Glutamatergic neuron (in vitro differentiated cells): ENCODE measurements at regions not wholly inside any gene's neighbourhood (a gene's known extent, or its start where the extent isn't known, plus 50 kb on each side); places are given as distances from the start of the nearest gene placed in this dataset.

Experiments used
- DNase-seq: peaks from one replicate; pipeline ENCODE4 v3.0.0; 2022
- H3K27ac Mint-ChIP-seq: one replicate; pipeline ENCODE4 v1.8.0; 2020; ENCODE audit warnings: mild to moderate bottlenecking, mixed read lengths, inconsistent platforms; ENCODE audit not compliant: unreplicated experiment
- H3K27me3 Mint-ChIP-seq: one replicate; pipeline ENCODE4 v1.8.0; 2020; ENCODE audit warnings: mild to moderate bottlenecking, moderate library complexity, mixed read lengths, inconsistent platforms; ENCODE audit not compliant: unreplicated experiment
- H3K36me3 Mint-ChIP-seq: one replicate; pipeline ENCODE4 v1.8.0; 2020; ENCODE audit warnings: mild to moderate bottlenecking, mixed read lengths, inconsistent platforms; ENCODE audit not compliant: unreplicated experiment
- H3K4me1 Mint-ChIP-seq: one replicate; pipeline ENCODE4 v1.8.0; 2020; ENCODE audit warnings: mild to moderate bottlenecking, low read depth, mixed read lengths, inconsistent platforms; ENCODE audit not compliant: unreplicated experiment
- H3K4me3 Mint-ChIP-seq: one replicate; pipeline ENCODE4 v1.8.0; 2020; ENCODE audit warnings: mild to moderate bottlenecking, mixed read lengths, inconsistent platforms; ENCODE audit not compliant: unreplicated experiment
- H3K9me3 Mint-ChIP-seq: one replicate; pipeline ENCODE4 v1.8.0; 2020; ENCODE audit warnings: mild to moderate bottlenecking, moderate library complexity, mixed read lengths, inconsistent platforms; ENCODE audit not compliant: unreplicated experiment
- CTCF ChIP-seq: fragments of 200-600 bp; sonication (generic); IDR thresholded peaks from one replicate; pipeline ENCODE4 v1.5.0; 2021; ENCODE audit not compliant: partially characterized antibody, unreplicated experiment

- Mint-ChIP-seq H3K4me1 (no peaks in the 10 kb centered on the region), H3K27me3 (no peaks in the 10 kb centered on the region), H3K9me3 (peaks cover 2% of the 10 kb centered on the region), H3K27ac (no peak overlapping the region), H3K36me3 (no peaks in the 10 kb centered on the region), H3K4me3 (no peak overlapping the region)
- no peak for TF ChIP-seq CTCF
- DNase-seq: no peak
Measured at GRCh38 chr2:183521911-183522310, 397.7 kb downstream of the NUP35 start.

DNA sequence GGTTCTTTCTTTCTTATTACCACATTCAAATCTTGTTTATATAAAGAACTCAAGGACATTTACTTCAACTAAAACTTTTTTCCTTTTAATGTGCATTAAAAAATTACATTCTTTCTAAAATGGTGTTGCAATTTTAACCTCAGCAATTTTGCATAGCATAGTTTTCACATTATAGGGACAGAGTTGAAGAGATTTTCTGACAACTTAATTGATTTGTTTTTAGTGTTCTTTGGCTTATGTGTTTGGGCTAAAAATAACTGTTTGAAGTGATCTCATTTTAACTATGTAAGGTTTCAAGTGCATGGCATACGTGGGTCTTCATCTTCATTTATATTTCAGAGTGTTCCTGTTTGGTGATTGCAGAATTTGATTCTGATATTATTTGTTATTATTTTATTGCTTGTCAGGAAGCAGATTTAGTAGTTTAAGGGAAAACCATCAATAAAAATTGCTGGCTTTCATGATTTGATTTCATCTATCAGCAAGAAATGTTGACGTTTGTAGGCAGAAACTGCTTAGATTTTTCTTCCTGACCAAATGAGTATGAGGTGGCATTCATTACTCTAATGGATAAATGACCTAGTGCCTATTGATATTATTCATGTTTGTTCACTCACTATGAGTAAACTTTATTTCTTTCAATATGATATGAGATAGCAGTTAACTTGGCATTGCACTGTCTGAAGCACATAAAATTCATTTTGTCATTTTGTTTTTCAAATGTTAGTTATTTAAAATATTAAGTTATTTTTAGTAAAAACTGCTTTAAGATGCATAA is 398.4 kb downstream of the NUP35 start:
- peaks cover 2% of the 10 kb centered on the region for H3K9me3 Mint-ChIP-seq
- H3K36me3 Mint-ChIP-seq: no peaks in the 10 kb centered on the region
- no peaks in the 10 kb centered on the region for H3K27me3 Mint-ChIP-seq
- peaks cover 4% of the 10 kb centered on the region for H3K4me1 Mint-ChIP-seq
- no peak overlapping the region for H3K27ac Mint-ChIP-seq
- no peak for TF ChIP-seq CTCF
- no peak overlapping the region for H3K4me3 Mint-ChIP-seq
- DNase-seq: no peak

DNA sequence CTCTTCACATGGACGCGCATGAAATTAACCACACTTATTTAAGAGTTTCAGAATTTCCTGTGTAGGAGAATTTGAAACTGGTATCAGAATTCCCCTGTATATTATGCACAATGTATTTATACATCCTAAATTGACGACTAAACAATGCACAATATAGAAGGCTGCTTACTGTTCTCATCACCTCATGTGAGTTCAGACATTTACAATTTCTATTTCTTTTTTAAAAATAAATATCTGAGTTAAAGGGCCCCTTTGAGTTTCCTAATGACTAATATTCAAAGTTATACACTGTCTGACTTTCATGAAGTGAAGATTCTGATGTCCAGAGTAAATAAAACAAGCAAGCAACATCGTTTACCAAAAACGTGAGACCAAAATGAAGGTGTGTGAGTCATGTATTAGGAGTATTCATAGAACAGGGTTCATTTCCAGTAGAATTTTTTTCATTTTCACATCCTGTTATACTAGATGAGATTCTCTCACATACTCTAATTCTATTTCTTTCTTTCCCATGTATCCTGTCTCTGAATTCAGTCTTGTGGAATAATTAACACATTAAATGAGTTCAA is 406.2 kb downstream of the NUP35 start:
- Mint-ChIP-seq H3K9me3 (no peaks in the 10 kb centered on the region), H3K4me1 (peaks cover 11% of the 10 kb centered on the region), H3K27me3 (no peaks in the 10 kb centered on the region), H3K27ac (no peak overlapping the region), H3K36me3 (no peaks in the 10 kb centered on the region), H3K4me3 (no peak overlapping the region)
- TF ChIP-seq CTCF: no peak
- no peak for DNase-seq

- no peak for TF ChIP-seq CTCF
- DNase-seq: no peak
- H3K9me3 Mint-ChIP-seq: no peaks in the 10 kb centered on the region
- no peaks in the 10 kb centered on the region for H3K36me3 Mint-ChIP-seq
- H3K4me1 Mint-ChIP-seq: peaks cover 9% of the 10 kb centered on the region
- no peaks in the 10 kb centered on the region for H3K27me3 Mint-ChIP-seq
- no peak overlapping the region for H3K4me3 Mint-ChIP-seq
- no peak overlapping the region for H3K27ac Mint-ChIP-seq
Measured at GRCh38 chr2:183532514-183532913, 408.3 kb downstream of the NUP35 start.

DNA sequence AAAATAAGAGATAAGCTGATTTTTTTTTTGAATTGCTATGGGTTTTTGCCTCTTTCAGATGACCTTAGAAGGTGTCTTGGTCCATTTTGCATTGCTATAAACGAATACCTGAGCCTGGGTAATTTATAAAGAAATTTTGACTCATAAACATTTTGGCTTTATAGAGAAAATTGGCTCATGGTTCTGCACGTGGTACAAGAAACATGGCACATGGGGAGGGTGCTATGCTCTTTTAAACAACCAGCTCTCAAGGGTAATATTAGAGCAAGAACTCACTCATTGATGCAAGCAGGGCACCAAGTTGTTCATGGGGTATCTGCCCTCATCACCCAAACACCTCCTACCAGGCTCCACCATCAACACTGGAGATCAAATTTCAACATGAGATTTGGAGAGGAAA is 408.8 kb downstream of the NUP35 start:
- Mint-ChIP-seq H3K9me3 (no peaks in the 10 kb centered on the region), H3K27ac (no peak overlapping the region), H3K4me3 (no peak overlapping the region), H3K36me3 (no peaks in the 10 kb centered on the region), H3K4me1 (peaks cover 4% of the 10 kb centered on the region), H3K27me3 (no peaks in the 10 kb centered on the region)
- TF ChIP-seq CTCF: no peak
- no peak for DNase-seq
